RPMI7951 (cell line): ENCODE measurements at regions not wholly inside any gene's neighbourhood (a gene's known extent, or its start where the extent isn't known, plus 50 kb on each side); places are given as distances from the start of the nearest gene placed in this dataset.

Source experiments
- DNase-seq: peaks from one replicate; pipeline ENCODE4 v3.0.0-alpha.2; 2012; ENCODE audit warnings: low read depth

GRCh38 chr6:25065666-25066065, 129.9 kb upstream of the RIPOR2 start:
- no peak for DNase-seq

GRCh38 chr6:25066593-25066992, 130.8 kb upstream of the RIPOR2 start:
- DNase-seq = no peak

- DNase-seq = no peak
Measured at GRCh38 chr6:25068866-25069265, 133.1 kb upstream of the RIPOR2 start.

GRCh38 chr6:25070547-25071366, 135.0 kb upstream of the RIPOR2 start:
- DNase-seq = peak; percentile 78

GRCh38 chr6:25078141-25078540, 142.4 kb upstream of the RIPOR2 start:
- no peak for DNase-seq

- no peak for DNase-seq
Measured at GRCh38 chr6:25083784-25084507, 148.2 kb upstream of the RIPOR2 start.

GRCh38 chr6:25084508-25084833, 148.7 kb upstream of the RIPOR2 start:
- DNase-seq = no peak

GRCh38 chr6:25085756-25086155, 150.0 kb upstream of the RIPOR2 start:
- no peak for DNase-seq

- no peak for DNase-seq
Measured at GRCh38 chr6:25086500-25087091, 150.8 kb upstream of the RIPOR2 start.

- DNase-seq = peak; percentile 72
Measured at GRCh38 chr6:25088513-25088912, 152.8 kb upstream of the RIPOR2 start.

GRCh38 chr6:25089442-25089841, 153.7 kb upstream of the RIPOR2 start:
- DNase-seq = peak; percentile 71

GRCh38 chr6:25094726-25095125, 159.0 kb upstream of the RIPOR2 start:
- DNase-seq = no peak

- DNase-seq = no peak
Measured at GRCh38 chr6:25100288-25100687, 164.5 kb upstream of the RIPOR2 start.

GRCh38 chr6:25103603-25104002, 167.8 kb upstream of the RIPOR2 start:
- peak; percentile 16 for DNase-seq

GRCh38 chr6:25105070-25105925, 169.5 kb upstream of the RIPOR2 start:
- DNase-seq = no peak

GRCh38 chr6:25107218-25107617, 171.5 kb upstream of the RIPOR2 start:
- no peak for DNase-seq

GRCh38 chr6:25111782-25112181, 167.4 kb upstream of the CARMIL1 start:
- DNase-seq = no peak

- no peak for DNase-seq
Measured at GRCh38 chr6:25112322-25112773, 166.8 kb upstream of the CARMIL1 start.

GRCh38 chr6:25113436-25113835, 165.7 kb upstream of the CARMIL1 start:
- no peak for DNase-seq

- DNase-seq = no peak
Measured at GRCh38 chr6:25118038-25118437, 161.1 kb upstream of the CARMIL1 start.

GRCh38 chr6:25121186-25121585, 158.0 kb upstream of the CARMIL1 start:
- DNase-seq = no peak

- peak; percentile 64 for DNase-seq
Measured at GRCh38 chr6:25122001-25122400, 157.2 kb upstream of the CARMIL1 start.
